ENCODE measurements at regions not wholly inside any gene's neighbourhood (a gene's known extent, or its start where the extent isn't known, plus 50 kb on each side); places are given as distances from the start of the nearest gene placed in this dataset.

- WGBS (ENCODE audit: insufficient coverage) = 89% methylated on average over 3 of the region's 10 CpGs
- Histone ChIP-seq H3K36me3 (ENCODE audit: control insufficient read depth, insufficient read depth, low read length) (no peaks in the 10 kb centered on the region), H3K9me3 (replicated peaks; ENCODE audit: control insufficient read depth, low read depth, low read length) (peaks cover 11% of the 10 kb centered on the region), H3K4me1 (ENCODE audit: control insufficient read depth, insufficient read depth, low read length) (peaks cover 28% of the 10 kb centered on the region), H3K27me3 (ENCODE audit: control insufficient read depth, insufficient read depth, low read length) (peaks cover 5% of the 10 kb centered on the region), H3K4me3 (ENCODE audit: low read length) (no peak overlapping the region), H3K27ac (ENCODE audit: low read length) (no peak overlapping the region)
- no peak for DNase-seq
Observed at GRCh38 chr15:69552057-69552815, 99.6 kb downstream of the RPLP1 start.

GRCh38 chr15:69553686-69554085, 101.1 kb downstream of the RPLP1 start:
- Histone ChIP-seq H3K4me3 (ENCODE audit: low read length) (no peak overlapping the region), H3K27ac (ENCODE audit: low read length) (no peak overlapping the region), H3K9me3 (replicated peaks; ENCODE audit: control insufficient read depth, low read depth, low read length) (peaks cover 11% of the 10 kb centered on the region), H3K4me1 (ENCODE audit: control insufficient read depth, insufficient read depth, low read length) (peaks cover 20% of the 10 kb centered on the region), H3K36me3 (ENCODE audit: control insufficient read depth, insufficient read depth, low read length) (no peaks in the 10 kb centered on the region), H3K27me3 (ENCODE audit: control insufficient read depth, insufficient read depth, low read length) (peaks cover 4% of the 10 kb centered on the region)
- no peak for DNase-seq
- 100% methylated on average over 1 of the region's 4 CpGs for WGBS (ENCODE audit: insufficient coverage)

- Histone ChIP-seq H3K4me3 (ENCODE audit: low read length) (no peak overlapping the region), H3K27ac (ENCODE audit: low read length) (no peak overlapping the region), H3K36me3 (ENCODE audit: control insufficient read depth, insufficient read depth, low read length) (no peaks in the 10 kb centered on the region), H3K4me1 (ENCODE audit: control insufficient read depth, insufficient read depth, low read length) (peaks cover 13% of the 10 kb centered on the region), H3K27me3 (ENCODE audit: control insufficient read depth, insufficient read depth, low read length) (peaks cover 3% of the 10 kb centered on the region), H3K9me3 (replicated peaks; ENCODE audit: control insufficient read depth, low read depth, low read length) (peaks cover 11% of the 10 kb centered on the region)
- WGBS (ENCODE audit: insufficient coverage) = no CpG with 5 or more reads among the region's 7 CpGs
- no peak for DNase-seq
Observed at GRCh38 chr15:69554279-69554961, 101.8 kb downstream of the RPLP1 start.

GRCh38 chr15:69555080-69555479, 102.5 kb downstream of the RPLP1 start:
- no peak overlapping the region for H3K27ac ChIP-seq (ENCODE audit: low read length)
- H3K27me3 ChIP-seq (ENCODE audit: control insufficient read depth, insufficient read depth, low read length) = peaks cover 3% of the 10 kb centered on the region
- no peaks in the 10 kb centered on the region for H3K36me3 ChIP-seq (ENCODE audit: control insufficient read depth, insufficient read depth, low read length)
- H3K4me3 ChIP-seq (ENCODE audit: low read length) = no peak overlapping the region
- DNase-seq = no peak
- WGBS (ENCODE audit: insufficient coverage) = 57% methylated on average over 3 of the region's 8 CpGs
- peaks cover 11% of the 10 kb centered on the region for H3K9me3 ChIP-seq (replicated peaks; ENCODE audit: control insufficient read depth, low read depth, low read length)
- H3K4me1 ChIP-seq (ENCODE audit: control insufficient read depth, insufficient read depth, low read length) = peaks cover 6% of the 10 kb centered on the region

GRCh38 chr15:69556344-69556743, 103.7 kb downstream of the RPLP1 start:
- Histone ChIP-seq H3K36me3 (ENCODE audit: control insufficient read depth, insufficient read depth, low read length) (no peaks in the 10 kb centered on the region), H3K4me1 (ENCODE audit: control insufficient read depth, insufficient read depth, low read length) (peaks cover 6% of the 10 kb centered on the region), H3K4me3 (ENCODE audit: low read length) (no peak overlapping the region), H3K27ac (ENCODE audit: low read length) (no peak overlapping the region), H3K9me3 (replicated peaks; ENCODE audit: control insufficient read depth, low read depth, low read length) (peaks cover 11% of the 10 kb centered on the region), H3K27me3 (ENCODE audit: control insufficient read depth, insufficient read depth, low read length) (peaks cover 5% of the 10 kb centered on the region)
- no peak for DNase-seq
- WGBS (ENCODE audit: insufficient coverage) = no CpG with 5 or more reads among the region's 1 CpG

- H3K27me3 ChIP-seq (ENCODE audit: control insufficient read depth, insufficient read depth, low read length) = peaks cover 8% of the 10 kb centered on the region
- H3K4me3 ChIP-seq (ENCODE audit: low read length) = no peak overlapping the region
- H3K27ac ChIP-seq (ENCODE audit: low read length) = no peak overlapping the region
- peaks cover 6% of the 10 kb centered on the region for H3K4me1 ChIP-seq (ENCODE audit: control insufficient read depth, insufficient read depth, low read length)
- H3K9me3 ChIP-seq (replicated peaks; ENCODE audit: control insufficient read depth, low read depth, low read length) = peaks cover 4% of the 10 kb centered on the region
- 73% methylated on average over 4 of the region's 5 CpGs for WGBS (ENCODE audit: insufficient coverage)
- DNase-seq = peak; percentile 43
- no peaks in the 10 kb centered on the region for H3K36me3 ChIP-seq (ENCODE audit: control insufficient read depth, insufficient read depth, low read length)
Observed at GRCh38 chr15:69557020-69557706, 104.5 kb downstream of the RPLP1 start.

GRCh38 chr15:69557707-69558409, 105.2 kb downstream of the RPLP1 start:
- Histone ChIP-seq H3K4me1 (ENCODE audit: control insufficient read depth, insufficient read depth, low read length) (peaks cover 8% of the 10 kb centered on the region), H3K4me3 (ENCODE audit: low read length) (no peak overlapping the region), H3K9me3 (replicated peaks; ENCODE audit: control insufficient read depth, low read depth, low read length) (no peaks in the 10 kb centered on the region), H3K27ac (ENCODE audit: low read length) (no peak overlapping the region), H3K36me3 (ENCODE audit: control insufficient read depth, insufficient read depth, low read length) (no peaks in the 10 kb centered on the region), H3K27me3 (ENCODE audit: control insufficient read depth, insufficient read depth, low read length) (peaks cover 10% of the 10 kb centered on the region)
- DNase-seq = no peak
- no CpG with 5 or more reads among the region's 2 CpGs for WGBS (ENCODE audit: insufficient coverage)

- 100% methylated on average over 2 of the region's 5 CpGs for WGBS (ENCODE audit: insufficient coverage)
- no peak for DNase-seq
- no peaks in the 10 kb centered on the region for H3K9me3 ChIP-seq (replicated peaks; ENCODE audit: control insufficient read depth, low read depth, low read length)
- no peak overlapping the region for H3K4me3 ChIP-seq (ENCODE audit: low read length)
- no peak overlapping the region for H3K27ac ChIP-seq (ENCODE audit: low read length)
- no peaks in the 10 kb centered on the region for H3K36me3 ChIP-seq (ENCODE audit: control insufficient read depth, insufficient read depth, low read length)
- peaks cover 8% of the 10 kb centered on the region for H3K4me1 ChIP-seq (ENCODE audit: control insufficient read depth, insufficient read depth, low read length)
- H3K27me3 ChIP-seq (ENCODE audit: control insufficient read depth, insufficient read depth, low read length) = peaks cover 14% of the 10 kb centered on the region
Observed at GRCh38 chr15:69559440-69560190, 107.0 kb downstream of the RPLP1 start.

- Histone ChIP-seq H3K4me1 (ENCODE audit: control insufficient read depth, insufficient read depth, low read length) (peaks cover 8% of the 10 kb centered on the region), H3K36me3 (ENCODE audit: control insufficient read depth, insufficient read depth, low read length) (no peaks in the 10 kb centered on the region), H3K4me3 (ENCODE audit: low read length) (no peak overlapping the region), H3K27me3 (ENCODE audit: control insufficient read depth, insufficient read depth, low read length) (peaks cover 14% of the 10 kb centered on the region), H3K9me3 (replicated peaks; ENCODE audit: control insufficient read depth, low read depth, low read length) (no peaks in the 10 kb centered on the region), H3K27ac (ENCODE audit: low read length) (no peak overlapping the region)
- no peak for DNase-seq
- 56% methylated on average over 11 of the region's 14 CpGs for WGBS (ENCODE audit: insufficient coverage)
Observed at GRCh38 chr15:69561071-69561784, 108.6 kb downstream of the RPLP1 start.
